Hematopoietic multipotent progenitor cell treated with erythropoietin and hydrocortisone succinate and interleukin-3 and kit ligand, for 17 days (in vitro differentiated cells): ENCODE measurements at regions not wholly inside any gene's neighbourhood (a gene's known extent, or its start where the extent isn't known, plus 50 kb on each side); places are given as distances from the start of the nearest gene placed in this dataset.
"Not testable (repeated sequence)": the region's sequence is repeated elsewhere in the genome, so short reads cannot be mapped to it uniquely, and the experiment has no call there.

Source experiments
- DNase-seq: peaks from one replicate; pipeline ENCODE4 v3.0.0-alpha.2; 2015; ENCODE audit warnings: low spot score

DNA sequence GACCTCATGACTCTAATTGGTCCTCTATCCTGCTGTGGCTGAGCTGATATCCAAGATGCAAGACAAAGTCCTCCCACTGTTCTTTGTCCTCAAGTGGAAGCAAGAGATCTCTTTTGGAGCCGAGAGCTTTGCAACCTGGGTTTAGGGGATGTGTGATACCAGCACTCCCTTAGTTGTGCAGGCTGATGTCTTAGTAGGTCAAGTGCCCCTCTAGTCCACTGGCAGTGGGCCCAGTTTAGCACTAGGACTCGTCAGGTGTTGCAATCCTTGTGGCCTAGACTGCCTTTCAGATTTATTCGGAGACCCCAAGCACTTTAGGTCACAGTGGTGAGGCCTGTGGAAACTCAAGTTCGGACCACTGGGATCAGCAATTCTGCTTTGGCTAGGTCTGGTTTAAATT lies 64.0 kb downstream of the GPRASP3 start:
- no peak for DNase-seq

DNA sequence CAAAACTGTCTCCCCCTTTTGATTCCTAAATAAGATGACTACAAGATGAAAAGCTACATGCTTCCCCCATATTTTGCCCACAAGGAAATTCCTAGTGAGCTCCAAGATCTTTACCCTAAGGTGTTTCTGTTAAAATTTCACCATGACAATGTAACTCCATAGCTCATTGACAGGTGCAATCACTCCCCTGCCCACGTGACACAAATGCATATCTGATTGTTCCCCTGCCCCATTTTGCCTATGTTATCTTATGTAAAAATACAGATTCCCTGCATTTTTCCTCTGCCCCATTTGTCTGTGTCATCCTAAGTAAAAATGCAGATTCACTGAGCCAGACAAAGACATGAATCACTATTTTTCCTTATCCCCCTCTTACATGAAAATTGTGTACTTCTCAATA lies 66.7 kb downstream of the GPRASP3 start:
- DNase-seq = no peak

DNA sequence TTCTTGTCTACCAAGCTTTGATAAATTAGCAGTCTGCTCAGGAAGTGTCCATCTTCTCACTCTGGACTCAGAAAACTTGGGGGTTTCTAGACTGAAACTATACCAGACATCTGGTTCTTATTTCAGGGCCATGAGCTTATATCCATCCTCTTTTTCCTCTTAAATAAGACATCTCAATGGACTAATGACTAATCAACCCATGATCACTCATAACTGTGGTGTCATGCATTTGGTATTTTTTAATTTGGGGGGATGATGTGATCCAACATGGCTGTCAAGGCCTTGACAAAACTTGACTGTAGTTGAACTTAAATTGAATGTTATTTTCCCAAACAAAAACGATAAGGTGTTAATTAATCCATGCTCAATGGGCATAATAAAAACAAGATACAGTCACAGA lies 87.8 kb downstream of the GPRASP3 start:
- no peak for DNase-seq

DNA sequence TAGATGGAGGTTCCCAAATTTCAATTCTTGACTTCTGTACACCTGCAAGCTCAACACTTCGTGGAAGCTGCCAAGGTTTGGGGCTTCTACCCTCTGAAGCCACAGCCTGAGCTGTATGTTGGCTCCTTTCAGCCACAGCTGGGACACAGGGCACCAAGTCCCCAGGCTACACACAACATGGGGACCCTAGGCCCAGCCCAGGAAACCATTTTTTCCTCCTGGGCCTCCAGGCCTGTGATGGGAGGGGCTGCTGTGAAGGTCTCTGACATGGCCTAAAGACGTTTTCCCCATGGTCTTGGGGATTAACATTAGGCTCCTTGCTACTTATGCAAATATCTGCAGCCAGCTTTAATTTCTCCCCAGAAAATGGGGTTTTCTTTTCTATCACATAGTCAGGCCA lies 97.7 kb downstream of the GPRASP3 start:
- not testable (repeated sequence) for DNase-seq

DNA sequence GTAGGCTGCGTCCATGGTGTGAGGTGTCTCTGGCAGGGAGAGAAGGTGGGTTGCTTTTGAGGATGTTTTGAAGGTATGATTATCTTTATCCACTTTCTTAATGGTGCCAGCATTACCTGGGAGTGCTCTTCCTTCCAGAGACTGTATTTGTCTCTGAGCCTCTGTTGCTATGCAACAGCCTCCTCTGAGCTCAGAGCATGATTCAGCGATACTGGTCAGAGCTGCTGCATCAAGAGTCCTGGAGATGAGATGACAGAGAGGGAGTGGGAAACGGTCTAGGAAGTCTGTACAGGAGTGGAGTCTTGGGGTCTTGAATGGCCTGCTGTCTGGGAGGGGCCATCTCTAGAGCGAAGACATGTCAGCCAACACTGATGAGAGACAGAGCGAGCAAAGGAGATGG lies 104.4 kb upstream of the RAB40AL start:
- DNase-seq = peak; percentile 62

DNA sequence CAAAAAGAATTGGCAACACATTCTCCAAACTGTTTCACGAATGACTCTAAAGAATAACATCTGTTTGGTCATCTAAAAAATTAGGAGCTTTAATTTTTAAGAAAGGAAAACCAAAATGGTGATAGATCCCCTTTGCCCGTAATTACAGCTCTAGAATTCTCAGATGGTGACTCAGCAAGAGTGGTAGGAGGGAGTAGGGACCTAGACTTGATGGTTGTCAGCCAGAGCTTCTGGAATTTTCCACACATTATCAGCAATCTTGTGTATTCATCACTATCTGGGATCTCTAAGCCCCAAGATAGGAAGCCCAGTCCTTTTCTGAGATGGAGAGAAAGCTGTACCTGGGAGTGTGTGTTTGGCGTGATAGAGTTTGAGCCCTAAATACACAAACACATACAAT lies 103.9 kb upstream of the RAB40AL start:
- DNase-seq = peak; percentile 40

DNA sequence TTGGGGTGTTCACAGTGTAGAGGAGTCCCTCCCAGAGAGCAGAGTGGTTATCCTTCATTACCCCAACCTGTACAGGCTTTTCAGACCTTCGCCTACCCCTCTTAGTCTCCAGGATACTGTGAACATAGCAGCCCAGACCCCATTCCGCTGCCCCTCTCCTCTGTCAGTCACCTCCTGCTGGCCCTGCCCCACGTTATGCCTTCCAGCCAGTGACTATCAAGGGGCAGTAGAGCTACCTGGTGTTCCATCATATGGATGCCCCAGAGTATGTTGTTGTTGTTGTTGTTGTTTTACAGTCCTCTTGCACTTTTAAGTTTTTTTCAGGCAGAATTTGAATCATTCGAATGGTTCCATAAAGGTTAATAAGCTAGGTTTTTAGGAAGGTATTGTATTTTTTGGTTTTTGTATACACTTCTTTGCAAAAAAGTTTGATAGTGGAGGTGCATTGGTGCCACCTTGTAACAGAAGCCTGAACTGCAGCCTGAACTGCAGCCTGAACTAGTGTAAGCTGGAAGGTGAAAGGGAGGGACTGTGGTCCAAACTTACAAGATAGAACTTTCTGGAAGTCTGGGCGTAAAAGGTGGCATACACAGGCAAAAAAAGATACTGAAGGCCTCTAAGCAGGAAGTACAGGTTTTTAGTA lies 101.4 kb upstream of the RAB40AL start:
- DNase-seq = peak; percentile 55

DNA sequence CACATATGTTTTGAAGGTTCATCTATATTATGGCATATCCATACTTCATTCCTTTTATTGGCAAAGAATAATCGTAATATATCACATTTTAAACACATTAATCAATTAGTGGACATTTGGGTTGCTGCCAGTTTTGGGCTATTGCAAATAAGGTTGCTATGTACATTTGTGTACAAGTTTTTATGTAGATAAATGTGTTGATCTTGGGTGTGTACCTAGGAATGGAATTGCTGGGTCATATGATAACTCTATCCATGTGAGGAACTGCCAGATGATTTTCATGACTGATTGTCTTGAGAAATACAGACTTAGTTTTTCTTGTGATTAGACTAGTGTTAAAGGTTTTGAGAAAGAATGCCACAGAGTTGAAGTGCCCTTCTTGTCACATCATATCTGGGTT lies 99.2 kb upstream of the RAB40AL start:
- peak; percentile 24 for DNase-seq

DNA sequence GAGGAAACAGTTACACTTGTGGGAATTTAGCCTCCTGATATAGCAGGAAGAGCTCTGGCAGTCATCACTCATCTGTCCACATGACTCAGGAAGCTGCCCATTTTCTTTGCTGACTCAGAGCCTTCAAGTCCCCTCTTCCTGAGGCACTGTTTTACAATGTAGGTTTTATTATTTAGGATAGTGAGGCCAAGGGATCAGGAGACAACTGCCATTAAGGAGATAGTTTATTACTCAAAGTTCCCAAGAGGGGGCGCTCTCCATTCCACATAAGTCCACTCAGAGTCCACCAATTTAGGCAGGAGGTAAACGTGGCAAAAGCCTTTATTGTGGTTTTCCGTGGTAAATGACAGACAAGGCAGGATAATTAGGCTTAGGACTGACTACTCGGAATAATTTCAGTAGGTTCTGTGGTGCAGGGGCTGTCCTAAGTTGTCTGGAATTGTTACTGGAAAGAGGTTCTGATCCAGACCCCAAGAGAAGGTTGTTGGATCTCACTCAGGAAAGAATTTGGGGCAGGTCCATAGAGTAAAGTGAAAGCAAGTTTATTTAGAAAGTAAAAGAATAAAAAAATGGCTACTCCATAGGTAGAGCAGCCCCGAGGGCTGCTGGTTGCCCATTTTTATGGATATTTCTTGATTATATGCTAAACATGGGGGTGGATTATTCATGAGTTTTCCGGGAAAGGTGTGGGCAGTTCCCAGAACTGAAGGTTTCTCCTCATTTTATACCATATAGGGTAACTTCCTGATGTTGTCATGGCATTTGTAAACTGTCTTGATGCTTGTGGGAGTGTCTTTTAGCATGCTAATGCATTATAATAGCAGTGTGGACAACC lies 96.0 kb upstream of the RAB40AL start:
- peak; percentile 25 for DNase-seq

DNA sequence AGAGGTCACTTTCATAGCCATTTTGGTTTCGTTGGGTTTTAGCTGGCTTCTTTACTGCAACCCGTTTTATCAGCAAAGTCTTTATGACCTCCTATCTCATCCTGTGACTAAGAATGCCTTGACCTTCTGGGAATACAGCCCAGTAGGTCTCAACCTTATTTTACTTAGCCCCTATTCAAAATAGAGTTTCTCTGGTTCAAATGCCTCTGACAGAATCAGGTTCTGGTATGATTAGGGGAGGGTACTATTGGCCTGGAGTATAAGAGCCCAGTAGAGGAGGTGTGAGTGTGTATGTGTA lies 95.4 kb upstream of the RAB40AL start:
- DNase-seq = no peak

DNA sequence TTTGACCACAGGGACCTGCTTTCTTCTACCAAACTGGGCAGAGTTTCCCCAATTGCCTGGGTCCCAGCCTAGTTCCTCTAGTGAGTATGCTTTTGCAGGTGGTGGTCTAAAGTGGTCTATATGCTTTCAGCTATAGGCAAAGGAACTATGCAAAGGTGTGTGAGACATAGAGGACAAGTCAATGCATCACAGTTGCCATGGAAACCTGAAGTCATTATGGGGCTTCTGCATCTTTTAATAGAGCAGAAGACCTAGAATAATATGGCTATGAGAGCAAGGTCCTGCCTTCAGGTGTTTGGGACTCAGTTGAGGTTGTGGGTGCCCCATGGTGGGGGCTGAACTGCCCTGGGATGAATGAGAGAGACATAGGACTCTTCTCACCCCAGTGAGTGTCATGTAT lies 92.1 kb upstream of the RAB40AL start:
- DNase-seq = no peak

DNA sequence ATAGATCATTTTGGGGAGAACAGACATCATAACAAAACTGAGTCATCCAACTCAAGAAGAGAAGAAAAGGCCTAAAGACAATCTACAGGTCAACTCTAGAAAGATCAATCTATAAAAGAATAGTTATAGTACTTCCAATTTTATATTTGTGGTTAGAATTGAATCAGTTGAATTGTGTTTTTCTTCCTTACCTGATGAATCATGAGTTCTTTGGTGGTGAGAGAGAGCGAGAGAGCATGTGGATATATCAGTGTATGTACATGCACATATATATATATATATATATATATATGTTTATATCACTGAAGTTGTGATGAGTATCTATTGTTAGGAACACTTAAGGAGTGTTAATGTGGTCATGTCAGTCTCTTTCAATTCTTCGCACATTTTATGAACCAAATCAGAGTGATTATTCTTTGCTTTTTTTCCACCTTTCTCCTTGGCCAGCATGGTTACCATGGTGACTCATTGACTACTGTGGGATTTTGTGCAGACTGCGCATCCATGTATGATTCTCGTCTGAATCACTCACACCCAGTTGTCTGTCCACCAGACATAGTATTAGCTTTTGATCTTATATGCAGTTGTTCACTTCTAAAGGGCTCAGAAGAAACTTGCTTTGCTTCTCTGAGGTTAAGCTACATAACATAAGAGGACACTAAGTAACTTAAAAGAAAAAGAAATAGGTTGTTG lies 90.4 kb upstream of the RAB40AL start:
- DNase-seq = no peak

DNA sequence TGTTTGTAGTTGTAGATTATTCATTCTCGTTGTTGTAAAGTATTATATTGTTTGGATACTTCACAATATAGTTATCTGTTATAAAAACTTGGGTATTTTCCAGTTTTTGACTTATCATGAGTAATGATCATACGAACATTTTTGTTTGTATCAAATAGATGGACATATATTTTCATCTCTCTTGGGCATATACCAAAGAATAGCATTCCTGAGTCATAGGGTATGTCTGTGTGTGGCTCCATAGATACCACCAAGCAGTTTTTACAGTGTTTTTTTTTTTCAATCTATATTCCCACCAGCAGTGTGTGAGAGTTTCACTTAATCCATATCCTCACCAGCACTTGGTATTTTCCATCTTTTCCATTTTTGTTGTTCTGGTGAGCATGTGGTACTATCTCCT lies 89.7 kb upstream of the RAB40AL start:
- DNase-seq = no peak

DNA sequence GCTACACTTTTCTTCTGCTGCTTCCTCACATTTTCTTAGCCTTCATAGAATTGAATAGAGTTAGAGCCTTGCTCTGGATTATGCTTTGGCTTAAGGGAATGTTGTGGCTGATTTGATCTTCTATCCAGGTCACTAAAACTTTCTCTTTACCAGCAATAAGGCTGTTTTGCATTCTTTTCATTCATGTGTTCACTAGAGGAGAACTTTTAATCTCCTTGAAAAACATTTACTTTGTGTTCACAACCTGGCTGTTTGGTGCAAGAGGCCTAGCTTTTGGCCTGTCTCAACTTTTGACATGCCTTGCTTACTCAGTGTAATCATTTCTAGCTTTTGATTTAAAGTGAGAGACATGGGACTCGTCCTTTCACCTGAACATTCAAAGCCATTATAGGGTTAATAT lies 87.7 kb upstream of the RAB40AL start:
- DNase-seq = no peak

DNA sequence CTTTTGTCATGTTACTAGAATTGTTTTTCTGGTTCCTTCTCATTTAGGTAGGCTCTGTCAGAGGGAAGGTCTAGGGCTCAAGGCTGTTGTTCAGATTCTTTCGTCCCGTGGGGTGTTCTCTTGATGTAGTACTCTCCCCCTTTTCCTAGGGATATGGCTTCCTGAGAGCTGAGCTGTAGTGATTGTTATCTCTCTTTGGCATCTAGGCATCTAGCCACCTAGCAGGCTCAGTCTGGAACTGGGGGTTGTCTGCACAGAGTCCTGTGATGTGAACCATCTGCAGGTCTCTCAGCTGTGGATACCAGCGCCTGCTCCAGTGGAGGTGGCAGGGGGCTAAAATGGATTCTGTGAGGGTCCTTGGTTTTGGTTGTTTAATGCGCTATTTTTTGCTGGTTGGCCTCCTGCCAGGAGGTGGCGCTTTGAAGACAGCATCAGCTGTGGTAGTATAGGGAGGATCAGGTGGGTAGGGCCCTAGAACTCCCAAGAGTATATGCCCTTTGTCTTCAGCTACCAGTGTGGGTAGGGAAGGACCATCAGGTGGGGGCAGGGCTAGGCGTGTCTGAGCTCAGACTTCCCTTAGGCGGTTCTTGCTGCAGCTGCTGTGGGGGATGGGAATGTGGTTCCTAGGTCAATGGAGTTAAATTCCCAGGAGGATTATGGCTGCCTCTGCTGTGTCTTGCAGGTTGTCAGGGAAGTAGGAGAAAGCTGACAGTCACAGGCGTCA lies 78.1 kb upstream of the RAB40AL start:
- not testable (repeated sequence) for DNase-seq

DNA sequence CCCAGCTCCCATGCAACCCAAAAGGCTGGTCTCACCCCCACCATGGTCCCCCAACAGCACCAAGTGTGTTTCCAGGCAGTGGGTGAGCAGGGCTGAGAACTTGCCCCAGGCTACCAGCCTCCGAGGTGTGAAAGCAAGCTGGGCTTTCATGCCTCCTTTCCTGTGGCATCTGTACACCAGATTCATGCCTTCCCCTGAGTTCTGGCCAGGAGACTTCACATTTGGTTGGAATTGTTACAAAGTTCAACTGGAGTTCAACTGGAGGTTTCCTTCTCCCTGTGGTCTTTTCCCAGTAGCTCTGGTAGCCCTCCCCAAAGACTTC lies 77.6 kb upstream of the RAB40AL start:
- no peak for DNase-seq

DNA sequence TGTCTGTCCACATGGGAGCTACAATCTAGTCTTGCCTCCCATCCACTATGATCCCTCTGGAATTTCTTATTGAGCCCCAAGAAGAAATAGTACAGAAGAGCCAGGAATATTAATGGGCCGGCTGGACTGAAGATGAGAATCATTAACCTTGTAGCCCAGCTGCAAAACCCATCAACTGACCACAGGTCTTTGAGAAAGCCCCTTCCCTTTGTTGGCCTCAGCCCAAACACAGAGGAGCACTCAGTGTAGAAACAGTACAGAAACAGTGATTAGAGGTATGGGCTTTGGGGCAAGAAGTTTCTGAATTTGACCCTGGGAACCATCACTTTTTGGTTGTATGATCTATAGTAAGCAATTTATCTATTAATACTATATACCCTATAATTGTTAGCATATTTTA lies 76.8 kb upstream of the RAB40AL start:
- no peak for DNase-seq

DNA sequence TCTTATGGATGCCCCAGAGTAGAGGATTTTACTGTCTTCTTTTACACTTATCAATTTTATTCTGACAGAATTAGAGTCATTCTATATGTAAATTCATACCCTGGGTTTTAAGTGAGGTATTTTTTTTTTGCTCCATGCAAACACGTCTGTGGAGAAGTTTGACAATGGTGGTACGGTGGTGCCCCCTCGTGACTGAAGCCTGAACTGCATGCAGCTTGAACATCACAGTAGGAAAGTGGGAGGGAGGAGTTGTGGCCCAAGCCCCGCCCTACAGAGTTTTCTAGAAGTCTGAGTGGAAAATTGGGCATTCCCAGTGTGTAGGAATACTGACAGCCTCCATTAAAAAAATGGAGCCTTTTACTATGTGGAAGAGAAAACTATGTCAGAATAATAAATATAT lies 73.3 kb upstream of the RAB40AL start:
- DNase-seq = peak; percentile 82

DNA sequence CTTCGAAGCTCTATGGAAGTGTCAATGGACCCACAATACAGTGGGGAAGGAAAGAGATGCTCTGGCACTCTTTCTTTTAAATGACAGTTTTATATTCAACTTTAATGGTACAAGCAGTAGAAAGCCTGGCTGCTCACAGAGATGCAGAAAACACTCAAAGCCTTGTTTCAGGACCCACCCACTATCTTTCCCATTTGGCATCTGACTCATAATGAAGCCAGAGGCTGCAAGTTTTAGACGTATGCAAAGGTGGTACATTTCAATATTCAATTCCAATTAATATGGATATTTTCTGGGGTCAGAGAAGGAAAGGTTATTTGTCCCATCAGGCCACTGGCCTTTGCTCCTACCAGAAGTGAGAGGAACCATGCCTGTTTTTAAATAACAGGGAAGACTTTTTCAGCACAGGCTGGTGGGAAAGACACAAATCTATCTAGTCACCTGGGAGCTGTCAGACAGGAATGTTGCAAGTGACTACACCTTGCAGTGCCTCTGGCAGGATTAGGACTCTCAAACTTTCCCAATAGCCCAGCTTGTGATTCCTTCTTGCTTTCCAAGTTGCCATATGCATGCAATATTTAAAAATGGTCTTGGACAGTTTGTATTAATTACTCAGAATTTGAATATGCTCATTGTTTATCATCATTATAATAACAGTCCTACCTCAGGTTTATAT lies 70.0 kb upstream of the RAB40AL start:
- DNase-seq = no peak

DNA sequence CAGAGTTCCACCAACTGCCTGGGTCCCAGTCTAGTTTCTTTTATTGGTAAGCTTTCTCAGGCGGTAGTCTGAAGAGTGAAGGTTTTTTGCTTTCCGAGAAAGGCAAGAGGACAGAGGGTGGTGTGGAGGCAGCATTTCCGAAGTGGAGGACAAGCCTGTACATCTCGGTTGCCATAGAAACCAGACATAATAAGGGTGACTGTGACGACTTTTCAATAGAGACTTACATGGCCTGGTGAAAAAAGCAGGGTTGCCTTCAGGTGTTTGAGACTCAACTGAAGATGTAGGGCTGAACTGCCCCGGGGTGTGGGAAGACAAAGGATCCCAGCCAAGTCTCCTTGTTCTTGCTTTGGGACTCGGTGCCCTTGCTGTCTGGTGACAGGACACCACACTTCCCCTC lies 53.6 kb upstream of the RAB40AL start:
- DNase-seq = no peak
